PC-9 (cell line): ENCODE measurements at regions not wholly inside any gene's neighbourhood (a gene's known extent, or its start where the extent isn't known, plus 50 kb on each side); places are given as distances from the start of the nearest gene placed in this dataset.

Experiments
- BruUV-seq: library from RNA; stranded (reverse); fragments of 400-500 nt; replicated peaks from 2 replicates; lab custom pipeline; 2021; lab: Mats Ljungman, UMichigan
- CTCF ChIA-PET: fragments of 300-600 bp; sonication (Branson Sonifier 250); formaldehyde crosslinking; loops from one replicate; lab custom pipeline; 2022; ENCODE audit warnings: antibody characterized with exemption; lab: Charles Lee
- POLR2A ChIA-PET: fragments of 300-600 bp; sonication (Branson Sonifier 250); formaldehyde crosslinking; loops from one replicate; lab custom pipeline; 2022; ENCODE audit warnings: antibody characterized with exemption; ENCODE audit not compliant: unreplicated experiment; lab: Charles Lee
- DNase-seq, 2 experiments: peaks; one replicate each; pipeline versions ENCODE4 v3.0.0 to v3.0.0-alpha.2; 2015 to 2022; ENCODE audit warnings: mixed read lengths in 1 of 2
- H2AFZ ChIP-seq: fragments of 200-600 bp; sonication (generic); 2 replicates; pipeline ENCODE4 v1.8.1; 2017; ENCODE audit warnings: antibody characterized with exemption
- H3F3A ChIP-seq: fragments of 200-600 bp; sonication (generic); 2 replicates; pipeline ENCODE4 v1.8.1; 2017; ENCODE audit warnings: antibody characterized with exemption, mild to moderate bottlenecking, low read depth; ENCODE audit not compliant: insufficient read depth
- H3K27ac ChIP-seq: fragments of 200-600 bp; sonication (generic); 2 replicates; pipeline ENCODE4 v1.6.1; 2016; ENCODE audit warnings: mixed run types
- H3K27me3 ChIP-seq: fragments of 200-600 bp; sonication (generic); 2 replicates; pipeline ENCODE4 v1.6.1; 2016; ENCODE audit warnings: low read depth, mixed run types; ENCODE audit not compliant: insufficient read depth
- H3K36me3 ChIP-seq: fragments of 200-600 bp; sonication (generic); 2 replicates; pipeline ENCODE4 v1.6.1; 2016; ENCODE audit warnings: low read depth, mixed run types
- H3K4me1 ChIP-seq: fragments of 200-600 bp; sonication (generic); replicated peaks from 2 replicates; pipeline ENCODE4 v1.6.1; 2016; ENCODE audit warnings: mixed run types; ENCODE audit not compliant: insufficient read depth
- H3K4me2 ChIP-seq: fragments of 200-600 bp; sonication (generic); 2 replicates; pipeline ENCODE4 v1.6.1; 2017; ENCODE audit warnings: mixed run types
- H3K4me3 ChIP-seq: fragments of 200-600 bp; sonication (generic); 2 replicates; pipeline ENCODE4 v1.6.1; 2016; ENCODE audit warnings: mixed run types
- H3K79me2 ChIP-seq: fragments of 200-600 bp; sonication (generic); 2 replicates; pipeline ENCODE4 v1.6.1; 2017; ENCODE audit warnings: low read depth, mixed run types
- H3K9me2 ChIP-seq: fragments of 200-600 bp; sonication (generic); 2 replicates; pipeline ENCODE4 v1.8.1; 2017; ENCODE audit warnings: mild to moderate bottlenecking; ENCODE audit not compliant: insufficient read depth
- H3K9me3 ChIP-seq: fragments of 200-600 bp; sonication (generic); 2 replicates; pipeline ENCODE4 v1.8.1; 2016; ENCODE audit warnings: low read depth; ENCODE audit not compliant: insufficient read depth
- H4K20me1 ChIP-seq: fragments of 200-600 bp; sonication (generic); 2 replicates; pipeline ENCODE4 v1.8.1; 2017; ENCODE audit not compliant: insufficient read depth
- EZH2 ChIP-seq: fragments of 200-600 bp; sonication (generic); IDR thresholded peaks from 2 replicates; pipeline ENCODE4 v1.8.0; 2017; ENCODE audit warnings: antibody characterized with exemption, low read depth
- intact Hi-C: fragments of 100-400 bp; cut with micrococcal nuclease; formaldehyde crosslinking; loops from one replicate; pipeline ENCODE4 v1.10.0; 2022; ENCODE audit not compliant: unreplicated experiment
- TF ChIP-seq, protein P1 (sequence below): fragments of 200-600 bp; sonication (generic); conservative IDR thresholded peaks from 2 replicates; pipeline ENCODE4 v1.6.1; 2017; ENCODE audit warnings: mixed run types, antibody characterized with exemption, mild to moderate bottlenecking, moderate library complexity

DNA sequence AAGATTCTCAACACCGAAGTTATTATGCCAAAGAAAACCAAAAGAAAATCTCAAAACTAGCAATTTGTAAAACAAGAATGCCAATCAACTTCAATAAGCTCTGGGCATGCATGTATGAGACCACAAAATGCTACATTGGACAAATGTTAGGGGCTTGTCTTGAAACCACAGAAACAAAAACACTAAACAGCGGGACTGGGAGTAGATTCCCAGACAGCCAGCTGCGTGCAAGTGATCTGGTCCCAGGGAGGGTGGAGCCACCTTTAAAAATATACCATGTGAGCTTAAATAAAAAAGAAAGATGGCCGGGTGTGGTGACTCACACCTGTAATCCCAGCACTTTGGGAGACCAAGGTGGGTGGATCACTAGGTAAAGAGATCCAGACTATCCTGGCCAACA is 163.6 kb upstream of the PRICKLE2 start:
- CTCF ChIA-PET, result no interaction called here

DNA sequence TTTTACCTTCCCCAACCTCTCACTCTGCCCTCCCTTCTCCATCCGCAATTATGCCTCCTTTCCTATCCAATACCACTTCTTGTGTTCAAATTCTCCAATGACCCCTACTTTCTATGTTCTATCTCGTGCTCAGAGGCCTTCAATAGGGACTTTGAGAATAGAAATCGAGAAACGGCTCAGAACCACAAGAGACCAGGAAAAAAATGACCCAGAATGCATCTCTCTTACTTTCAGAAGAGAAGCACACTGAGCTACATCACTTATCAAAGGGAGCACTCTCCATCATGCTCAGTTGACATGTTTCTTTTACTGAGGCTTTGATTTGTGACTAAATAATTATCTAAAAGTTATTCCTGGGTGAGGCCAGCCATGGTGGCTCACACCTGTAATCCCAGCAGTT is 162.4 kb upstream of the PRICKLE2 start:
- TF ChIP-seq, protein P1, sequence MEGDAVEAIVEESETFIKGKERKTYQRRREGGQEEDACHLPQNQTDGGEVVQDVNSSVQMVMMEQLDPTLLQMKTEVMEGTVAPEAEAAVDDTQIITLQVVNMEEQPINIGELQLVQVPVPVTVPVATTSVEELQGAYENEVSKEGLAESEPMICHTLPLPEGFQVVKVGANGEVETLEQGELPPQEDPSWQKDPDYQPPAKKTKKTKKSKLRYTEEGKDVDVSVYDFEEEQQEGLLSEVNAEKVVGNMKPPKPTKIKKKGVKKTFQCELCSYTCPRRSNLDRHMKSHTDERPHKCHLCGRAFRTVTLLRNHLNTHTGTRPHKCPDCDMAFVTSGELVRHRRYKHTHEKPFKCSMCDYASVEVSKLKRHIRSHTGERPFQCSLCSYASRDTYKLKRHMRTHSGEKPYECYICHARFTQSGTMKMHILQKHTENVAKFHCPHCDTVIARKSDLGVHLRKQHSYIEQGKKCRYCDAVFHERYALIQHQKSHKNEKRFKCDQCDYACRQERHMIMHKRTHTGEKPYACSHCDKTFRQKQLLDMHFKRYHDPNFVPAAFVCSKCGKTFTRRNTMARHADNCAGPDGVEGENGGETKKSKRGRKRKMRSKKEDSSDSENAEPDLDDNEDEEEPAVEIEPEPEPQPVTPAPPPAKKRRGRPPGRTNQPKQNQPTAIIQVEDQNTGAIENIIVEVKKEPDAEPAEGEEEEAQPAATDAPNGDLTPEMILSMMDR, result no peak
- TF ChIP-seq EZH2, result no peak
- Histone ChIP-seq H2AFZ (no peak overlapping the region), H3K4me3 (no peak overlapping the region), H3K27me3 (no peaks in the 10 kb centered on the region), H3K9me2 (no peaks in the 10 kb centered on the region), H3F3A (no peaks in the 10 kb centered on the region), H3K4me2 (no peak overlapping the region), H3K79me2 (no peaks in the 10 kb centered on the region), H3K27ac (no peak overlapping the region), H3K9me3 (no peaks in the 10 kb centered on the region), H4K20me1 (no peaks in the 10 kb centered on the region), H3K4me1 (no peaks in the 10 kb centered on the region), H3K36me3 (no peaks in the 10 kb centered on the region)
- DNase-seq, result no peak
- no TSS peak for BruUV-seq
- CTCF ChIA-PET, result no interaction called here
- POLR2A ChIA-PET, result no interaction called here
- intact Hi-C loops, result no loop called here

More for the DNA sequence above, 163.6 kb upstream of the PRICKLE2 start:
- TF ChIP-seq EZH2, result no peak
- TF ChIP-seq, protein P1, result no peak
- no peaks in the 10 kb centered on the region for H3K4me1 ChIP-seq
- H4K20me1 ChIP-seq, result no peaks in the 10 kb centered on the region
- H3K4me2 ChIP-seq, result no peak overlapping the region
- no TSS peak for BruUV-seq
- intact Hi-C loops, result no loop called here
- POLR2A ChIA-PET, result no interaction called here
- no peaks in the 10 kb centered on the region for H3F3A ChIP-seq
- no peaks in the 10 kb centered on the region for H3K9me2 ChIP-seq
- no peaks in the 10 kb centered on the region for H3K9me3 ChIP-seq
- DNase-seq, result no peak
- H2AFZ ChIP-seq, result no peak overlapping the region
- no peaks in the 10 kb centered on the region for H3K36me3 ChIP-seq
- H3K27me3 ChIP-seq, result no peaks in the 10 kb centered on the region
- H3K27ac ChIP-seq, result no peak overlapping the region
- no peaks in the 10 kb centered on the region for H3K79me2 ChIP-seq
- H3K4me3 ChIP-seq, result no peak overlapping the region

DNA sequence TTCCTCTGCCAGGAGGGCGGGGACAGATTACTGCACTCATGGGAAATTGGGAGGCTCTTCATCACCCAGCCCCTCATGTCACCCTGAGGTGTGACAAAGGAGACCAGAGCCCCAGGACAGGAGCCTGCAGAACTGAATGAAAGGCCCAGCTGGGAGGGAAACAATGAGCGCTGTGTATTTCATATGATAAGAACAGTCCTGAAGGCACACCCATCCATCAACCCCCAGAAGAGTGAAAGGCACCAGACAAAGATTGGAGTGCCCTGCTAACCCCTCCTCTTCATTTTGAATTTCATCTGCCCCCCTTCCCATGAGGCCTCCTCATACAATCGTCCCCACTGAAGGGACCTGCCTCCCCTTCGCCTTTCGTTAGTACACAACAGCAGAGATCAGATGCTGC is 160.0 kb upstream of the PRICKLE2 start:
- Histone ChIP-seq H3K27me3 (no peaks in the 10 kb centered on the region), H3K9me2 (no peaks in the 10 kb centered on the region), H3K9me3 (no peaks in the 10 kb centered on the region), H3K79me2 (no peaks in the 10 kb centered on the region), H2AFZ (no peak overlapping the region), H4K20me1 (no peaks in the 10 kb centered on the region), H3K36me3 (no peaks in the 10 kb centered on the region), H3F3A (no peaks in the 10 kb centered on the region), H3K4me3 (no peak overlapping the region), H3K4me1 (no peaks in the 10 kb centered on the region), H3K4me2 (no peak overlapping the region), H3K27ac (no peak overlapping the region)
- ChIA-PET POLR2A (no interaction called here), CTCF (no interaction called here)
- no peak for TF ChIP-seq EZH2
- TF ChIP-seq, protein P1, result no peak
- DNase-seq, result no peak
- no TSS peak for BruUV-seq
- intact Hi-C loops, result no loop called here
